ENCODE measurements at regions not wholly inside any gene's neighbourhood (a gene's known extent, or its start where the extent isn't known, plus 50 kb on each side); places are given as distances from the start of the nearest gene placed in this dataset.

GRCh38 chr12:70989232-70989631, 68.7 kb upstream of the PTPRR start:
- Histone ChIP-seq H3K9me3 (no peaks in the 10 kb centered on the region), H3K4me3 (no peak overlapping the region), H3K27me3 (no peaks in the 10 kb centered on the region), H3K4me1 (peaks cover 0 to 4% (median 0%) of the 10 kb centered on the region in 9 donors), H3K27ac (no peak overlapping the region), H3K36me3 (no peaks in the 10 kb centered on the region)
- no peak for DNase-seq
- intact Hi-C loops (cut with DNase I), result no loop called here
- 71 to 80% methylated on average over 2 of the region's 2 CpGs for WGBS, 2 donors
- no peak for ATAC-seq
- TF ChIP-seq CTCF (IDR thresholded peaks at IDR 0.05), result no peak

GRCh38 chr12:70985850-70986249, 65.3 kb upstream of the PTPRR start:
- no peak for TF ChIP-seq CTCF (IDR thresholded peaks at IDR 0.05)
- intact Hi-C loops (cut with DNase I), result no loop called here
- 55 to 71% methylated on average over 1 of the region's 1 CpG for WGBS, 2 donors
- Histone ChIP-seq H3K27me3 (no peaks in the 10 kb centered on the region), H3K4me1 (peaks cover 0 to 3% (median 0%) of the 10 kb centered on the region in 9 donors), H3K36me3 (no peaks in the 10 kb centered on the region), H3K4me3 (no peak overlapping the region), H3K27ac (no peak overlapping the region), H3K9me3 (no peaks in the 10 kb centered on the region)
- no peak for DNase-seq
- no peak for ATAC-seq

GRCh38 chr12:70983692-70984091, 63.2 kb upstream of the PTPRR start:
- no peak overlapping the region for H3K4me3 ChIP-seq
- H3K27me3 ChIP-seq, result no peaks in the 10 kb centered on the region
- no peaks in the 10 kb centered on the region for H3K9me3 ChIP-seq
- peaks cover 0 to 3% (median 0%) of the 10 kb centered on the region in 9 donors for H3K4me1 ChIP-seq
- no peak for TF ChIP-seq CTCF (IDR thresholded peaks at IDR 0.05)
- ATAC-seq (no peak), DNase-seq (no peak)
- H3K27ac ChIP-seq, result no peak overlapping the region
- intact Hi-C loops (cut with DNase I), result no loop called here
- 72 to 80% methylated on average over 4 of the region's 4 CpGs for WGBS, 2 donors
- H3K36me3 ChIP-seq, result no peaks in the 10 kb centered on the region

- H3K27ac ChIP-seq, result peak overlapping the region in 1 of 10 donors; percentile 4
Observed at GRCh38 chr12:70982991-70983390, 62.5 kb upstream of the PTPRR start.

More at GRCh38 chr12:70982991-70983390, 62.5 kb upstream of the PTPRR start:
- intact Hi-C loops (cut with DNase I), result no loop called here
- H3K9me3 ChIP-seq, result no peaks in the 10 kb centered on the region
- DNase-seq (no peak), ATAC-seq (no peak)
- no peaks in the 10 kb centered on the region for H3K36me3 ChIP-seq
- no peak for TF ChIP-seq CTCF (IDR thresholded peaks at IDR 0.05)
- 33 to 35% methylated on average over 2 of the region's 2 CpGs for WGBS, 2 donors
- H3K27me3 ChIP-seq, result no peaks in the 10 kb centered on the region
- H3K4me1 ChIP-seq, result peaks cover 0 to 3% (median 0%) of the 10 kb centered on the region in 9 donors
- H3K4me3 ChIP-seq, result no peak overlapping the region
